Esophagus squamous epithelium (tissue), 5 donors: ENCODE measurements at regions not wholly inside any gene's neighbourhood (a gene's known extent, or its start where the extent isn't known, plus 50 kb on each side); places are given as distances from the start of the nearest gene placed in this dataset.

Experiments used
- DNase-seq: peaks from one replicate; lab custom pipeline; 2025; lab: John Stamatoyannopoulos, UW
- H3K27ac ChIP-seq, 4 donors: fragments of 200-600 bp; sonication (generic); one replicate each; pipeline ENCODE4 v1.5.1; 2016 to 2019; ENCODE audit warnings: mild to moderate bottlenecking in 1 of 4
- H3K27me3 ChIP-seq, 4 donors: fragments of 200-600 bp; sonication (generic); 1 replicate in 3 of 4; 2 replicates in 1 of 4; pipeline versions ENCODE4 v1.5.1 to v1.6.0; 2017 to 2021; ENCODE audit warnings: antibody characterized with exemption in 1 of 4
- H3K36me3 ChIP-seq, 3 donors: fragments of 200-600 bp; sonication (generic); one replicate each; pipeline ENCODE4 v1.5.1; 2016 to 2019
- H3K4me1 ChIP-seq, 3 donors: fragments of 200-600 bp; sonication (generic); one replicate each; pipeline ENCODE4 v1.5.1; 2017 to 2019
- H3K4me3 ChIP-seq, 4 donors: fragments of 200-600 bp; sonication (generic); 1 replicate in 3 of 4; 2 replicates in 1 of 4; pipeline ENCODE4 v1.5.1; 2016 to 2019; ENCODE audit warnings: mild to moderate bottlenecking in 2 of 4, moderate library complexity in 1 of 4
- H3K9me3 ChIP-seq, 3 donors: fragments of 200-600 bp; sonication (generic); one replicate each; pipeline ENCODE4 v1.5.1; 2016 to 2019
- CTCF ChIP-seq, 6 experiments: fragments of 450-650 bp in 4 of 6; fragments of 200-600 bp in 2 of 6; sonication (generic) in 2 of 6; IDR thresholded peaks; one replicate each; pipeline ENCODE4 v1.5.1; 2016 to 2019; ENCODE audit warnings: antibody characterized with exemption in 6 of 6, mild to moderate bottlenecking in 4 of 6, moderate library complexity in 4 of 6
- POLR2A ChIP-seq, 4 donors: fragments of 450-650 bp; IDR thresholded peaks; one replicate each; pipeline ENCODE4 v1.6.1; 2017; ENCODE audit warnings: antibody characterized with exemption in 4 of 4, mild to moderate bottlenecking in 4 of 4, moderate library complexity in 3 of 4
- WGBS, 2 donors: methylation state at CpG; one replicate each; pipeline ENCODE4 v1.1.5; 2018; 5-methylcytosine and 5-hydroxymethylcytosine counted together
- intact Hi-C: fragments of 100-400 bp; cut with DNase I; formaldehyde crosslinking; loops from one replicate; pipeline ENCODE4 v1.15.0; 2022
- donor health status: DM: yes; HTN: yes; CAD: no.

- TF ChIP-seq POLR2A (IDR thresholded peaks at IDR 0.05) (no peak), CTCF (IDR thresholded peaks at IDR 0.05) (no peak)
- 78 to 98% methylated on average over 2 of the region's 2 CpGs for WGBS, 2 donors
- Histone ChIP-seq H3K36me3 (no peaks in the 10 kb centered on the region), H3K4me3 (no peak overlapping the region), H3K9me3 (no peaks in the 10 kb centered on the region), H3K27me3 (no peaks in the 10 kb centered on the region), H3K4me1 (no peaks in the 10 kb centered on the region), H3K27ac (no peak overlapping the region)
- DNase-seq: no peak
- intact Hi-C loops: no loop called here
Measured at GRCh38 chr7:54908760-54909438, 109.9 kb upstream of the EGFR start.

GRCh38 chr7:54915870-54916598 is 102.8 kb upstream of the EGFR start:
- Histone ChIP-seq H3K36me3 (no peaks in the 10 kb centered on the region), H3K27ac (no peak overlapping the region), H3K4me1 (peaks cover 0 to 6% (median 0%) of the 10 kb centered on the region in 3 donors), H3K4me3 (no peak overlapping the region), H3K9me3 (no peaks in the 10 kb centered on the region), H3K27me3 (no peaks in the 10 kb centered on the region)
- intact Hi-C loops: no loop called here
- DNase-seq: no peak
- TF ChIP-seq POLR2A (IDR thresholded peaks at IDR 0.05) (no peak), CTCF (IDR thresholded peaks at IDR 0.05) (no peak)
- 79 to 80% methylated on average over 6 to 8 of the region's 8 CpGs for WGBS, 2 donors

GRCh38 chr7:54917613-54918391 is 101.0 kb upstream of the EGFR start:
- WGBS, 2 donors: 73 to 74% methylated on average over 2 to 4 of the region's 5 CpGs
- Histone ChIP-seq H3K27me3 (no peaks in the 10 kb centered on the region), H3K4me1 (peaks cover 0 to 6% (median 0%) of the 10 kb centered on the region in 3 donors), H3K36me3 (no peaks in the 10 kb centered on the region), H3K4me3 (no peak overlapping the region), H3K27ac (no peak overlapping the region), H3K9me3 (no peaks in the 10 kb centered on the region)
- TF ChIP-seq POLR2A (IDR thresholded peaks at IDR 0.05) (no peak), CTCF (IDR thresholded peaks at IDR 0.05) (no peak)
- DNase-seq: no peak
- intact Hi-C loops: no loop called here

- H3K4me3 ChIP-seq: no peak overlapping the region
- TF ChIP-seq POLR2A (IDR thresholded peaks at IDR 0.05): no peak
- TF ChIP-seq CTCF (IDR thresholded peaks at IDR 0.05): no peak
- no peaks in the 10 kb centered on the region for H3K9me3 ChIP-seq
- intact Hi-C loops: no loop called here
- H3K27me3 ChIP-seq: no peaks in the 10 kb centered on the region
- no peak overlapping the region for H3K27ac ChIP-seq
- no peak for DNase-seq
- H3K36me3 ChIP-seq: no peaks in the 10 kb centered on the region
- H3K4me1 ChIP-seq: peaks cover 0 to 6% (median 0%) of the 10 kb centered on the region in 3 donors
- 59 to 63% methylated on average over 3 of the region's 3 CpGs for whole genome bisulfite sequencing, 2 donors
Measured at GRCh38 chr7:54921116-54921515, 97.7 kb upstream of the EGFR start.

- 56 to 83% methylated on average over 1 of the region's 1 CpG for WGBS, 2 donors
- no peak overlapping the region for H3K4me3 ChIP-seq
- H3K4me1 ChIP-seq: peaks cover 0 to 14% (median 4%) of the 10 kb centered on the region in 3 donors
- TF ChIP-seq POLR2A (IDR thresholded peaks at IDR 0.05): no peak
- no peak for TF ChIP-seq CTCF (IDR thresholded peaks at IDR 0.05)
- no peaks in the 10 kb centered on the region for H3K27me3 ChIP-seq
- intact Hi-C loops: no loop called here
- no peaks in the 10 kb centered on the region for H3K36me3 ChIP-seq
- H3K9me3 ChIP-seq: no peaks in the 10 kb centered on the region
- no peak overlapping the region for H3K27ac ChIP-seq
- no peak for DNase-seq
Measured at GRCh38 chr7:54931532-54931931, 87.3 kb upstream of the EGFR start.
